Astrocyte (in vitro differentiated cells and primary cell): ENCODE measurements at regions not wholly inside any gene's neighbourhood (a gene's known extent, or its start where the extent isn't known, plus 50 kb on each side); places are given as distances from the start of the nearest gene placed in this dataset.

ENCODE experiments used
- DNase-seq: peaks from one replicate; pipeline ENCODE4 v3.0.0-alpha.2; 2010; ENCODE audit warnings: low read depth
- FAIRE-seq: peaks from 2 replicates; lab custom pipeline; 2011; peaks lifted over from hg19 to GRCh38; lab: Jason Lieb, UNC
- H2AFZ ChIP-seq: 2 replicates; pipeline ENCODE4 v1.6.0; 2012; ENCODE audit warnings: low read depth, low read length, inconsistent platforms
- H3K27ac ChIP-seq: 2 replicates; pipeline ENCODE4 v1.5.1; 2011; ENCODE audit warnings: low read depth, low read length, inconsistent platforms
- H3K27me3 ChIP-seq: 2 replicates; pipeline ENCODE4 v1.6.0; 2011; ENCODE audit warnings: low read length, inconsistent platforms; ENCODE audit not compliant: insufficient read depth
- H3K36me3 ChIP-seq: 2 replicates; pipeline ENCODE4 v1.5.1; 2011; ENCODE audit warnings: low read length, inconsistent platforms; ENCODE audit not compliant: insufficient read depth
- H3K4me1 ChIP-seq: 2 replicates; pipeline ENCODE4 v1.5.1; 2011; ENCODE audit warnings: low read length, inconsistent platforms; ENCODE audit not compliant: insufficient read depth
- H3K4me2 ChIP-seq: 2 replicates; pipeline ENCODE4 v1.6.0; 2012; ENCODE audit warnings: low read length, inconsistent platforms
- H3K4me3 ChIP-seq: 2 replicates; pipeline ENCODE4 v1.5.1; 2011; ENCODE audit warnings: low read depth, mild to moderate bottlenecking, low read length, inconsistent platforms; ENCODE audit not compliant: insufficient read depth
- H3K79me2 ChIP-seq: 2 replicates; pipeline ENCODE4 v1.6.0; 2012; ENCODE audit warnings: mild to moderate bottlenecking, low read length, inconsistent platforms; ENCODE audit not compliant: insufficient read depth
- H3K9ac ChIP-seq: 2 replicates; pipeline ENCODE4 v1.6.0; 2012; ENCODE audit warnings: mild to moderate bottlenecking, low read length, inconsistent platforms
- H3K9me3 ChIP-seq: 2 replicates; pipeline ENCODE4 v1.5.1; 2012; ENCODE audit warnings: low read depth, mild to moderate bottlenecking, low read length, inconsistent platforms; ENCODE audit not compliant: insufficient read depth
- H4K20me1 ChIP-seq: 2 replicates; pipeline ENCODE4 v1.6.0; 2012; ENCODE audit warnings: low read length, inconsistent platforms; ENCODE audit not compliant: insufficient read depth
- H3K27ac Mint-ChIP-seq: one replicate; pipeline ENCODE4 v1.8.0; 2021; ENCODE audit warnings: mild to moderate bottlenecking, mixed read lengths; ENCODE audit not compliant: unreplicated experiment
- H3K27me3 Mint-ChIP-seq: one replicate; pipeline ENCODE4 v1.8.0; 2021; ENCODE audit warnings: low read depth, mixed read lengths; ENCODE audit not compliant: unreplicated experiment
- H3K36me3 Mint-ChIP-seq: one replicate; pipeline ENCODE4 v1.8.0; 2021; ENCODE audit warnings: low read depth, mixed read lengths; ENCODE audit not compliant: unreplicated experiment
- H3K4me1 Mint-ChIP-seq: one replicate; pipeline ENCODE4 v1.8.0; 2021; ENCODE audit warnings: low read depth, mixed read lengths; ENCODE audit not compliant: unreplicated experiment
- H3K4me3 Mint-ChIP-seq: one replicate; pipeline ENCODE4 v1.8.0; 2021; ENCODE audit warnings: mild to moderate bottlenecking, moderate library complexity, mixed read lengths; ENCODE audit not compliant: unreplicated experiment
- H3K9me3 Mint-ChIP-seq: one replicate; pipeline ENCODE4 v1.8.0; 2021; ENCODE audit warnings: mild to moderate bottlenecking, mixed read lengths; ENCODE audit not compliant: unreplicated experiment
- EZH2 ChIP-seq: IDR thresholded peaks from 2 replicates; pipeline ENCODE4 v1.6.1; 2012; ENCODE audit warnings: mild to moderate bottlenecking, low read length, inconsistent platforms; ENCODE audit not compliant: insufficient read depth
- TF ChIP-seq, protein P1 (sequence below): IDR thresholded peaks from 2 replicates; pipeline ENCODE4 v1.5.1; 2011; ENCODE audit warnings: low read depth, mild to moderate bottlenecking, inconsistent platforms, low read length, moderate library complexity; ENCODE audit not compliant: insufficient read depth

DNA sequence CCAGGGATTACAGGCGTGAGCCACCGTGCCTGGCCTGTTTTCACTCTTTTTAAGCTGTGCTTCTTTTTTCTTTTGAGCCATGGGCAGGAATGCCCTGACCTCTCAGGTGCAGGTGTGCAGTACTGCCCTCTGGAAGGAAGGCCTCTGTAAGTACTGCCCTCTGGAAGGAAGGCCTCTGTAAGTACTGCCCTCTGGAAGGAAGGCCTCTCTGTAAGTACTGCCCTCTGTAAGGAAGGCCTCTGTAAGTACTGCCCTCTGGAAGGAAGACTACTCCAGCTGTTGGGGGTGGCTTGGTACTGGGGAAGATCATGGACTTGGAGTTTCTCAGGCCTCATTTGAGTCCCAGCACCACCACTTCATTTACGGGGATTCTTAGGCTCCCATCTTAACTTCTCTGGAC lies 248.5 kb upstream of the ID2 start:
- Histone ChIP-seq H3K9ac (no peak overlapping the region), H3K4me1 (no peaks in the 10 kb centered on the region), H3K27ac (no peak overlapping the region), H3K9me3 (no peaks in the 10 kb centered on the region), H3K27me3 (no peaks in the 10 kb centered on the region), H4K20me1 (no peaks in the 10 kb centered on the region), H3K36me3 (no peaks in the 10 kb centered on the region), H3K79me2 (no peaks in the 10 kb centered on the region), H2AFZ (no peak overlapping the region), H3K4me3 (no peak overlapping the region), H3K4me2 (no peak overlapping the region)
- TF ChIP-seq, protein P1, sequence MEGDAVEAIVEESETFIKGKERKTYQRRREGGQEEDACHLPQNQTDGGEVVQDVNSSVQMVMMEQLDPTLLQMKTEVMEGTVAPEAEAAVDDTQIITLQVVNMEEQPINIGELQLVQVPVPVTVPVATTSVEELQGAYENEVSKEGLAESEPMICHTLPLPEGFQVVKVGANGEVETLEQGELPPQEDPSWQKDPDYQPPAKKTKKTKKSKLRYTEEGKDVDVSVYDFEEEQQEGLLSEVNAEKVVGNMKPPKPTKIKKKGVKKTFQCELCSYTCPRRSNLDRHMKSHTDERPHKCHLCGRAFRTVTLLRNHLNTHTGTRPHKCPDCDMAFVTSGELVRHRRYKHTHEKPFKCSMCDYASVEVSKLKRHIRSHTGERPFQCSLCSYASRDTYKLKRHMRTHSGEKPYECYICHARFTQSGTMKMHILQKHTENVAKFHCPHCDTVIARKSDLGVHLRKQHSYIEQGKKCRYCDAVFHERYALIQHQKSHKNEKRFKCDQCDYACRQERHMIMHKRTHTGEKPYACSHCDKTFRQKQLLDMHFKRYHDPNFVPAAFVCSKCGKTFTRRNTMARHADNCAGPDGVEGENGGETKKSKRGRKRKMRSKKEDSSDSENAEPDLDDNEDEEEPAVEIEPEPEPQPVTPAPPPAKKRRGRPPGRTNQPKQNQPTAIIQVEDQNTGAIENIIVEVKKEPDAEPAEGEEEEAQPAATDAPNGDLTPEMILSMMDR = no peak
- no peak for TF ChIP-seq EZH2
- Mint-ChIP-seq H3K4me1 (no peaks in the 10 kb centered on the region), H3K27ac (no peak overlapping the region), H3K4me3 (no peak overlapping the region), H3K27me3 (no peaks in the 10 kb centered on the region), H3K36me3 (peaks cover 2% of the 10 kb centered on the region), H3K9me3 (peaks cover 6% of the 10 kb centered on the region)
- DNase-seq (no peak), FAIRE-seq (no peak)

DNA sequence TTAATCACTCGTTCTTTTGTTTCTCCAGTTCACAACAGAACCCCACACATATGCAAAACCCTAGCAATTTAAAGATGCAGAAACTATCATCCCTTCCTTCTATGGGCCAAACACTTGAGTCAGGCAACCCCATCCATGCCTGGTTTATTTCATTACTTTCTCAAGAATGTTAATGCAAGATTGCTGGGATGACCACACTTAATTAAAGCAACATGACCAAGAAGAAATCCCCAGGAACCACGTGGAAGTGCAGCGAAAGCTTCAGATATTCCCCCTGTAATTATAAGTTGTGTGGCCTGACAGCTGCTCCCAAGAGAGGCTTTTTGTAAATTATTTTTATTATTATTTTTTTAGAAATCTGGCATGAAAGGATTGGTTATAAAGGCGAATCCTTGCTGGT lies 246.2 kb upstream of the ID2 start:
- H3K36me3 Mint-ChIP-seq = peaks cover 2% of the 10 kb centered on the region
- Histone ChIP-seq H3K4me3 (no peak overlapping the region), H3K79me2 (no peaks in the 10 kb centered on the region), H3K27me3 (no peaks in the 10 kb centered on the region), H3K27ac (no peak overlapping the region), H3K4me2 (no peak overlapping the region), H3K36me3 (no peaks in the 10 kb centered on the region), H3K9me3 (no peaks in the 10 kb centered on the region), H2AFZ (no peak overlapping the region), H3K9ac (no peak overlapping the region), H3K4me1 (no peaks in the 10 kb centered on the region), H4K20me1 (no peaks in the 10 kb centered on the region)
- no peak overlapping the region for H3K4me3 Mint-ChIP-seq
- FAIRE-seq (no peak), DNase-seq (no peak)
- no peak for TF ChIP-seq EZH2
- peaks cover 9% of the 10 kb centered on the region for H3K9me3 Mint-ChIP-seq
- no peaks in the 10 kb centered on the region for H3K4me1 Mint-ChIP-seq
- peaks cover 4% of the 10 kb centered on the region for H3K27me3 Mint-ChIP-seq
- H3K27ac Mint-ChIP-seq = no peak overlapping the region

DNA sequence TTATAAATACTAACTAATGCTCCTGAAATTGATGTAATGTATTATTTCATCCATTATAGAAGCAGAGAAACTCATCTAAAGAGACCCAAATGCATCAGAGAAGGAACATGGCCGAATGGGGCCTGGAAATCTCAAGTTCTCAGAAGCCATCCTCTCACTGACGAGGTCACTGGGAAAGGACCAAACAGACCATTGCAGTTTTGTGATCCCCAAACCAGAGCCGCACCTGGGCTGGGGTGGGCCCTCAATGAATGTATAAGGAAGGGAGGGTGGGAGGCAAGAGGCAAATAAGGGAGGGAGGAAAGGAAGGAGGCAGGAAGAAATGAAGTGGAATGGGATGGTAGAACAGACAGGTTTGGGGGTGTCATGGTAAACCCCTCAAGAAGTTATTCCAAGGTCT lies 245.3 kb upstream of the ID2 start:
- no peaks in the 10 kb centered on the region for H3K9me3 ChIP-seq
- no peak for FAIRE-seq

More for the DNA sequence above, 245.3 kb upstream of the ID2 start:
- Mint-ChIP-seq H3K36me3 (no peaks in the 10 kb centered on the region), H3K4me3 (no peak overlapping the region), H3K27ac (no peak overlapping the region), H3K27me3 (peaks cover 4% of the 10 kb centered on the region), H3K4me1 (no peaks in the 10 kb centered on the region), H3K9me3 (peaks cover 11% of the 10 kb centered on the region)
- Histone ChIP-seq H3K4me2 (no peak overlapping the region), H3K9ac (no peak overlapping the region), H3K27ac (no peak overlapping the region), H3K27me3 (no peaks in the 10 kb centered on the region), H3K4me1 (no peaks in the 10 kb centered on the region), H4K20me1 (no peaks in the 10 kb centered on the region), H3K36me3 (no peaks in the 10 kb centered on the region), H3K79me2 (no peaks in the 10 kb centered on the region), H3K4me3 (no peak overlapping the region), H2AFZ (no peak overlapping the region)
- DNase-seq = no peak
- TF ChIP-seq EZH2 = no peak
- TF ChIP-seq, protein P1 = no peak
